Fibroblast of pulmonary artery (primary cell): ENCODE measurements at regions not wholly inside any gene's neighbourhood (a gene's known extent, or its start where the extent isn't known, plus 50 kb on each side); places are given as distances from the start of the nearest gene placed in this dataset.

Experiments
- DNase-seq: peaks from one replicate; pipeline ENCODE4 v3.0.0-alpha.2; 2010; ENCODE audit warnings: low read depth
- H3K4me3 ChIP-seq: replicated peaks from 2 replicates; pipeline ENCODE4 v1.5.1; 2011; ENCODE audit warnings: low read depth, mild to moderate bottlenecking, control low read depth, low read length, moderate library complexity
- CTCF ChIP-seq: IDR thresholded peaks from 2 replicates; pipeline ENCODE4 v1.5.1; 2011; ENCODE audit warnings: mild to moderate bottlenecking, control low read depth, low read length, inconsistent platforms; ENCODE audit errors: missing control alignments

GRCh38 chr10:61567729-61568128 is 95.0 kb upstream of the CABCOCO1 start:
- no peak for TF ChIP-seq CTCF
- no peak overlapping the region for H3K4me3 ChIP-seq
- DNase-seq, result no peak

- TF ChIP-seq CTCF, result no peak
- no peak overlapping the region for H3K4me3 ChIP-seq
- no peak for DNase-seq
Measured at GRCh38 chr10:61565819-61566560, 96.7 kb upstream of the CABCOCO1 start.

- H3K4me3 ChIP-seq, result no peak overlapping the region
- no peak for DNase-seq
- no peak for TF ChIP-seq CTCF
Measured at GRCh38 chr10:61564444-61564843, 98.3 kb upstream of the CABCOCO1 start.

- DNase-seq, result no peak
- no peak for TF ChIP-seq CTCF
Measured at GRCh38 chr10:61559615-61560014, 103.1 kb upstream of the CABCOCO1 start.

GRCh38 chr10:61558188-61558587 is 104.5 kb upstream of the CABCOCO1 start:
- H3K4me3 ChIP-seq, result no peak overlapping the region
- no peak for DNase-seq
- no peak for TF ChIP-seq CTCF

More at GRCh38 chr10:61559615-61560014, 103.1 kb upstream of the CABCOCO1 start:
- no peak overlapping the region for H3K4me3 ChIP-seq

- peak; percentile 20 for DNase-seq
- H3K4me3 ChIP-seq, result no peak overlapping the region
- no peak for TF ChIP-seq CTCF
Measured at GRCh38 chr10:61554925-61555324, 101.7 kb upstream of the TMEM26 start.

- no peak for TF ChIP-seq CTCF
- DNase-seq, result no peak
- no peak overlapping the region for H3K4me3 ChIP-seq
Measured at GRCh38 chr10:61549861-61550260, 96.7 kb upstream of the TMEM26 start.
